T-helper 2 cell (primary cell): ENCODE measurements at regions not wholly inside any gene's neighbourhood (a gene's known extent, or its start where the extent isn't known, plus 50 kb on each side); places are given as distances from the start of the nearest gene placed in this dataset.
"Not testable (repeated sequence)": the region's sequence is repeated elsewhere in the genome, so short reads cannot be mapped to it uniquely, and the experiment has no call there.

ENCODE experiments used
- DNase-seq, 5 experiments: peaks; one replicate each; pipeline versions ENCODE4 v3.0.0 to v3.0.0-alpha.2; 2012 to 2022

DNA sequence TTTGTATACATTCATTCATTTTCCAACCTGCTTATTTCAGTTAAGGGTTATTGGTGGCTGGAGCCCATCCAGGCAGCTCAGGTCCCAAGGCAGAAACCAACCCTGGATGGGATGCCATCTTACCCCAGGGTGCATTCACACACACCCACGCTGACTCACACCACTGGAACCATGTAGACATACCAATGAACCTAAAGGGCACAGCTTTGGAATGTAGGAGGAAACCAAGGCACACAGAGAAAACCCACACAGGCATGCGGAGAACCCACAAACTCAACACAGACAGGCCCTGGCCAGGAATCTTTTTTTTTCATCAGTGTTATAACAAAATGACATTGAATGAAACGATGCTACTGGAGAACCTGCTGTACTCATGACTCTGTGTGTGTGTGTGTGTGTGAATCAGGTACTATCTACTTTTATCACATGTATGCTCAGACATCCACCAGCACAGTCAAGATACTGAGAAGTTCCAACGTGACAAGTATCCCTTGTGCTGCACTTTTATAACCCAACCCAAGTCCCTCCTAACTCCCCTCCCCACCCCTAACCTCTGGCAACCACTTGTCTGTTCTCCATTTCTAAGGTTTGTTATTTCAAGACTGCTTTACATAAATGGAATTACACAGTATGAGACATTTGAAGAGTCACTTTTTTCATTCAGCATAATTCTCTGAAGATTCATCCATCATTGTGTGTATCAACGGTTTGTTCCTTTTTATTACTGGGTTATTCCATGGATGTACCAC lies 286.8 kb upstream of the PLD5 start:
- no peak for DNase-seq

DNA sequence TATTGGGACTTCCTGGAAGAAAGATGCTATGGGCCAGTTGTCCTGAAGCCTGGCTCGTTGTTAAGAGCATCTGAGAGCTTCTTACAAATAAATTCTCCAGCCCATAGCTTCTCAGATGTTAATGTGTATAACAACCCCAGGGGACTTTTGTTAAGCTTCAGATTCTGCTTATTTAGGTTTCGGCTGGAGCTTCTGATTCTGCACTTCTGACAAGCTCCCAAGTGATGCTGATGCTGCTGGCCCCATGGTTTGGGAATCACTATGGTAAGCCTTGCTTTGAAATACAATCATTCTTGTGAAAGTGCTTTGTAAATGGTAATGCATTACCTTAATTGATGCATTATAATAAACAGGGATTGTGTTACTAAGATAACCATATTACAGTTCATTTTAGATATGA lies 281.8 kb upstream of the PLD5 start:
- DNase-seq = no peak

DNA sequence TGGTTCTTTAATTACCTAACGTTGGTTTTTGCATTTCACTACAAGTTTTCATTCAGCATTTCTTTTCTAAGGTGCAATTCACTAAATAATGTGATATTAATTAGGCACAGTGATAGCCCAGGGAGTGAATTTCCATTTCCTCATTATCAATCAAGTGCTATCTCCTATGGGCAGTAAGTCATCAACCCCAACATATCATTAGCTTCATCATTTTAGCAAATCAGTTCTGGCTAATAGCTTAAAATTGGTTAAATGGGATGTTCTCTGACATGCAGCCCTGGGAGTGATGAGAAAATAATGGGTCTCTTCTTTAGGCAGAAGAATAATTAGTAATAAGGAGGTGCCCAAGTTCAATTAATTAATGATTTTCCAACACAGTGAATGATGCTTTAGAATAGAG lies 280.9 kb upstream of the PLD5 start:
- DNase-seq = not testable (repeated sequence)

DNA sequence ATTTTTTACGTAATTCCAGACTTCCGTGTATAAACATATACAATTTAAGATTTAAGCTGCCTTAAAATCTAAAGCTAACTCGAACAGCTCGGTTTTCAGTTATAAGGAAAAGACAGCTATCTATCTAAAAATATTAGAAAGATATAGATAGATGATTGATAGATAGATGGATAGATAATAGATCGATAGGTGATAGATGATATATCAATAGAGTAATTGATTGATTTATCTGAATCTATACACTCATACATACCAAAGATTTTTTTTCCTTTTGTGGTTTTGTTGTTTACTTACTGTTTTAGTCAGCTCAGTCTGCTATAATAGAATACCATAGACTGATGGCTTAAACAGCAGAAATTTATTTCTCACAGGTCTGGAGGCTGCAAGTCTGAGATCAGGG lies 278.5 kb upstream of the PLD5 start:
- no peak for DNase-seq

DNA sequence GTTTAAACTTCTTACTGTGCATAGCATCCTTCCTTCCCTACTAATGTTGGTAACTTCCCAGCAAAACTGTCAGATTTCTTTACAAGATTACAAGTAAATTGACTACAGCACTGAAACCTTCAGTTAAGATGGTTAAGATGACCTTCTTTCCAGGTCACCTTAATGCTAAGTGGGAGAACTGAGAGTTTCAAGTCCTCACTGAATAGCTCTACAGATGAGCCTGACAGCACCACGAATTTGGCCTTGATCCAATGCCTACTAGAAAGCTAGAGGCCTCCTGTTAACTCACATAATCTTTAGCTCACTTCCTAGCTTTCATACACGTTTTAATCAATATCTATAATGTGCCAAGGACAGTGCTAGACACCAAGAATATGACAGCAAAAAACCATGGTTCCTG lies 276.0 kb upstream of the PLD5 start:
- DNase-seq = no peak

DNA sequence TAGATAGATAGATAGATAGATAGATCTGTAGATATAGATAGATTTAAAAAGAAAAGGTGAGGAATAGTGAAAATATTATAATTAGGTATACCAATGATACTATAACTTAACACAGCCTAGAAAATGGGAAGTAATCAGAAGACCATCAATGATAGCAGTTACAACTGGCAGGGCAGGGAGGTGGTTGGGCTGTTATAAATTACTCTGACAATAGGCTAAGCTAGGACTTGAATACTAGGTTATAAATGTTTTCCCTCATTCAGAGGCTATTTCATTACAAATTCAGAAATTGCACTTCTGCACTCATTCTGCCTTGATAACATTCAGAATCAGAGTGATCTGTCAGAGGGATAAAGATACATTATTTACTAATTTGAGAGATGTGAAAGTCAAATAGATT lies 273.4 kb upstream of the PLD5 start:
- DNase-seq = no peak

DNA sequence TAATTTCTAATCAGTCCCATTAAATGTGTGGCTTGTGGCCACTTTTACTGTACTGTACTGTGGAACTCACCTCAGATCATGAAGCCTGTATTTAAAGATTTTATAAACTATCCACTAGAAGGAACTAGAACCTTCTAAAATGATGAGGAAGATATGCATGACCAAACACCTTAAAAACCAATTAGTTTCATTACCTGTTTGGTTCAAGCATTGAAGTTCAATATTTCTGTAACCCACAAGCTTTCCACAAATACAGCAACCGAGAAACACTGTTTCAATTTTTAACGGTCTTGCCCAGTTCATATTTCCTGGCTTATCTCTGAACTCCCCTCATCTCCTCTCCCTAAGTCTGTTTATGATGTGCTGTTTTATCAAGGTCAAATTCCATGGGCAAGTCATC lies 264.3 kb upstream of the PLD5 start:
- DNase-seq = no peak

DNA sequence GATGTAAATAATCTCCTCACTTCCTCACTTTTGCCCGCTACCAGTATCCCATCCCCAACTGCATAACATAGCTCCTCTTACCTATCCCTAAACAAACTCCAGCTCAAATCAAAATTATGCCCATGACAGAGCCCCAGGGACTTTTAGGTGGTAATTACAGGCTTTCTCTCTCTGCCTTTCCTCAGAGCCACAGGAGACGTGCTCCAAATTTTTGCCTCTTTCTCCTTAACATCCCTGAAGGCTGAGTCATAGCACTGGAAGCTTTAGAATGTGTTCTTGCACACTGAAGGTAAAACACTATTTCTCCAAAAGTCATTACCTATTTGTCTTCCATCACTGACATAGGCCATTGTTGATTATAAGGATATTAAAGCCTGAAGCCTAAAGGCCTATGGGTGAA lies 263.5 kb upstream of the PLD5 start:
- DNase-seq = no peak

DNA sequence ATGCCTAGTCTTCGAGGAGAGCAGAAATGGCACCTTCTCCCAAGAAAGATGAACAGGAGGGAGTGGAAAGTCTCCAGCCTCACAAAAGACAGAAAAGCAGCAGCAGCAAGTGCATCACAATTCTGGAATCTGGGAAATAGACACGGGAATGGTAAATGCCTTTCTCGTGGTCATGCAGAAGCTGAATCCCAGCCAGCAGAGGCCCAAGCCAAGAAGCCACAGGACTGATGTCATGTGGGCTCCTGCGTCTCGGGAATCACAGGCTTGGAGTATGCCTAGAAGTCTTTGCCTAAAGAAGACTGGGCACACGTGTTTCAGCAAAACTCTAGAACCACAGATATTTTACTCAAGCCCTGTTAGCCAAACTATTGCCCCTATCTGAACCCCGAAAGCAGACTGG lies 260.3 kb upstream of the PLD5 start:
- DNase-seq = no peak

DNA sequence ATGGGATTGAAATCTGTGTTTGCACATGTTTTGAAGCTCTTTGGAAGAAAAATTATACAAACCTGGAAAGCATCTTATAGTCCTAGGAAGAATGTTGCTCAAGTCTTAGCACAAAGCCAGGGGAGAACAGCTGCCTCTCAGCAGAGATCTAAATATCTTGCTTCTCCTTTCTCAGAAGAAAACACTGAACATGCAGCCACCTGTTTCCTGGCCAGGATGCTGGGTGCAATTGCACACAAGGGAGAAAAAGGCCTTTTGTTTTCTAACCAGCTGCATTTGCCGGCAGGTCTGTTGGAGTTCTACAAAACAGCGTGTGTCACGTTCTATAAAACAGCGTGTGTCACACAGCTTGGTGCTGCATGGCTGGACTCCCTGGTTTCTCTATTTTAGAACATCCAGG lies 259.6 kb upstream of the PLD5 start:
- no peak for DNase-seq

DNA sequence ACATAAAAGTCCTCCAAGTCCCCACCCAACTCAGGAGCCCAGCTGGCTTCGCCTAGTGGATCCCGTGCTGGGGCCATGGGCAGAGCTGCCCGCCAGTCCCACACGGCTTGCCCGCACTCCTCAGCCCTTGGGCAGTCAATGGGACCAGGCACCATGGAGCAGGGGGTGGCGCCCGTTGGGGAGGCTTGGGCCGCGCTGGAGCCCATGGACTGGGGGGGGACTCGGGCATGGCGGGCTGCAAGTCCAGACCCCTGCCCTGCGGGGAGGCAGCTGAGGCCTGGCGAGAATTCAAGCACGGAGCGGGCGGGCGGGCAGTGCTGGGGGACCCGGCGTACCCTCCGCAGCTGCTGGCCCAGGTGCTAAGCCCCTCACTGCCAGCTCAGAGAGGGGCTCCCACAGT lies 249.8 kb upstream of the PLD5 start:
- no peak for DNase-seq

DNA sequence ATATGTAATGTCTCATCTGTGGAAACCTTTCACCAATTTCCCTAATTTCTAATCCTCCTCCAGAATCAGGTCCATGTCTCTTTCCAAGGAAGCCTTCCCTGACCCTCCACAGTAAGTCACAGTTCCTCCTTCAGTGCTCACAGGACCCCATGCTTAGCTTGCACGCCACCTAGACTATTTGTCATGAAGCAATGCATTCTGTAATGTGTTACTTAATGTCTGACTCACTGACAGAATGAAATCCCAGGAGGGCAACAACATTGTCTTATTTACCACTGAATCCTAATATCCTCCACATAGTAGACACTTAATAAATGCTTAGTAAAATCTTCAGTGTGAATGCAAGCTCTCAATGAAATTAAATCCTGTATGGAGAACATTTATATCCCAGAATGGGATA lies 245.9 kb upstream of the PLD5 start:
- DNase-seq = no peak

DNA sequence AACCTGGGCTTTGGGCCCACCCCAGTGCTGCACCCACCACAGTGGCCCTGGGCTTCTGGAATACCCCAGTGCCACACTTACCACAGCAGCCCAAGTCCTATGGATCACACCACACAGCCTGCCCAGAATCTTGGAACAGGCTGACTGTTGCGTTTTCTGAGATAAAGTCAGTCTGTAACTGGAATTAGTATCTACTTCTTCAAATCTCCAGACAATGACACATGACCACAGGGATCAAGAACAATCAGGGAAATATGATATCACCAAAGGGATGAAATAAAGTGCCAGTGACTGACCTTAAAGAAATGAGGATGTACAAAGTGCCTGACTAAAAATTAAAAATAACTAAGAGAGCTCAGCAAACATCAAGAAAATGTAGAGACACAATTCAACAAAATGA lies 239.7 kb upstream of the PLD5 start:
- no peak for DNase-seq

DNA sequence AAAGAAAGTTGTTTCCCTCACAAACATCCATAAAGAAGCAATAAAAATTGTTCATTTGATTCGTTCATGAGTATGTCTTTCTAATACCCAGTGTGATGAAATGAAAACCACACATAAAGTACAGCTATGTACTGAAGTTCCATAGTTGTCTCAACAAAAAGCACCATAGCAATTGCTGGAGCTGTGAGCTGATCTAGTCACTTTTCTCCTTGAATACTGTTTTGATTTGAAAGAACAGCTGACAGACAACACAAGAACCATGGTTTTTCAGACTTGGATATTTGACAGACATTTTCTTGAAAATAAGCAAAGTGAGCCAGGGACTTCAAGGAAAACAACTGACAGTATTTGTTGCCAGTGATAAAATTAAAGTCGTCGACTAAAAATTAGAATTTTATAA lies 237.1 kb upstream of the PLD5 start:
- DNase-seq = no peak

DNA sequence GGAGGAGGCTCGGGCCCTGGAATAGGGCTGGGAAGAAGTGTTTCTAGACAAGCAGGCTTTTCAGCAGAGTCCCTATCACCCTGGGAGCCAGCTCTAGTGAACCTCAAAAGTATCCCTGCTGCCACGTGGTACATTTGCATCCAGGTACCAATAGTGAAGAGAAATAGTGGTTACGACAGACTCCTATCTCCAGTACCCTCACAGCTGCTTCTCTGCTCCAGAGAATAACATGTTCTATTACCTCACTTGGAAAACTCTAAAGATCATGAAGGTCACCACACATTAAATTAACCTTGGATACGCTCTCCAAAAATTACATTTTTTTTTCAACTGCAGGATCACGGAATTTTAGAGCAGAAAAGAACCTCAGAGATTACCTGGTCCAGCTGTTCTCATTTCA lies 230.4 kb upstream of the PLD5 start:
- DNase-seq = no peak

DNA sequence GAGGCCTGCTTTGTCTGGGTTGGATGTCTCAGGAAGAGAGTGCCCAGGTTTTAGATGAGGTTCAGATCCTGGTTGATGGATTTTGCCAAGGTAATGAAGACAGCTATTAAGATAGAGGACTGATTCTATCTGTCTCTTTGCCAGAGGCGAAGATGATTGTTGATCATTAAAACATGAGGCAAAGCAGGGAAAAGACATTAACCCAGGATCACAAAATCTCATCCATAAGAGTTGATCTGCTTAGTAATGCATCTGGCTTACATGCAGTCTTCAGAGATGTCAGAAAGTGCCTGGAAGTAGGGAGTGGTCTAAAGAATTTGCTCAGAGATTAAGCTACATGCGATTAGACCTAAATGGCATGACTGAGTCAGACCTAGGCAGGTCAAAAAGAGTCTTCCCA lies 229.6 kb upstream of the PLD5 start:
- no peak for DNase-seq

DNA sequence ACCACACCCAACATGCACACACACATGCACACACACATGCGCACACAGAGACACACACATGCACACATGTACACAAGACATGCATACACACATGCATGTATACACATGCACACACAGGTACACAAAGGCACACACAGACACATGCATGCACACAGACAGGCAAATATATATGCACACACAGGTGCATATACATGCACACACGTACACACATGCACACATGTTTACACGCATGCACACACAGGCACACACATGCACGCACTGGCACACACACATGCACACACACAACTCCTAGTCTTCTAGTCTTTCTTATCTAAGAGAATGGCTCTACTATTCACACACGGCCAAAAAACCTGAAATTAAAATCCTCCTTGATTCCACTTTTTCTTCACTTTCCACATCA lies 222.7 kb upstream of the PLD5 start:
- DNase-seq = no peak

DNA sequence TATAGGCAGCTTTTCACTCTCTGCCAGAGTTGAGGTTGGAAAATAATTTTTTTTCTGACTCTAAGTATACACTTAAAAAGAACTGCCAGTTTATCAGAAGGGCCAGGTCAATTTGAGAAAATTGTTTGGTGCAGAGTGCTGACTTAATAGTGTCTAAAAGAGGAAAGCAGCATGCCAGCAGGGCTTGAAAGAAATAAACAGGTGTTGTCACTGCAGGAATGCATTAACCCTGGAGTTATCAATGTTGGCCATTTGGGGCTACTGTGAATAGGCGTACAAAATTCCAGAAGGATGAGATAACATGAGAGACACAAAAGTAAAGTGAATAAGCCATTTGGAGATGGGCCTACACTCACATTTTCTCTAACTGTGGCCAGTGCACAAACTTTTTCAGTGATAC lies 220.6 kb upstream of the PLD5 start:
- DNase-seq = no peak

DNA sequence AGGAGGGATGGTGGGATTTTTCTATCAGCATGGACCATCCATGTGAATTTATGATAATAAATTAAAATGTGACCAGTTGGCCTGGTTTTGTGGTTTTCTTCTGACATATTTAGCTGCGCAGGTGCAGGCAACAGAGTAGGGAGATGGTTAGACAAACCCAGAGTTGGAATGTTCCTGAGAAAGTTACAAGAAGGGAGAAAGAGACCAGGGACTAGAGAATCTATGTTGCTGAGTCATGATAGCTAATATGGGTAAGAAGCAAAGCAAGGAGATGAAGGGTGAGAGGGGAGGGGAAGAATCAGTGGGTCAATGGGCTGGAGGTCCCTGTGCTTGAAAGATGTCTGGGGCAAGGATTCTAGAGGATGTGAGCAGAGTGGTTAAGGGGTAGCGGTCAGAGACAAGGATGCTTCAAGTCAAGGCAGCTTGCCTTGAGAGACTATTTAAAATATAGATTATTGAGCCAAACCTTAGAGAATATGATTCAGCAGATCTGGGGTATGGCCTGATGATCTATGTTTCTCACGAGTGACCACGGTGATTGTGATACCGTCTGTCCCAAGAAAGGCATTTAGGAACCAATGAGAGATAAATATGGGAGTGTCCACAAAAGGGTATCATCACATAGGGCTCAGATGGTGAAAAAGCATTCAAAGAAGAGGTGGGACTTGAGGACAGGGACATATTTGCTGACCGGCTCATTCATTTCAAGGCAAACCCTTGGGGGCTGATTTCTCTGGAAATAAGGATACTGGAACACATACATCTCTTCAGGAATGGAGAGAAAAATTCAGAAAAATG lies 219.7 kb upstream of the PLD5 start:
- DNase-seq = no peak

DNA sequence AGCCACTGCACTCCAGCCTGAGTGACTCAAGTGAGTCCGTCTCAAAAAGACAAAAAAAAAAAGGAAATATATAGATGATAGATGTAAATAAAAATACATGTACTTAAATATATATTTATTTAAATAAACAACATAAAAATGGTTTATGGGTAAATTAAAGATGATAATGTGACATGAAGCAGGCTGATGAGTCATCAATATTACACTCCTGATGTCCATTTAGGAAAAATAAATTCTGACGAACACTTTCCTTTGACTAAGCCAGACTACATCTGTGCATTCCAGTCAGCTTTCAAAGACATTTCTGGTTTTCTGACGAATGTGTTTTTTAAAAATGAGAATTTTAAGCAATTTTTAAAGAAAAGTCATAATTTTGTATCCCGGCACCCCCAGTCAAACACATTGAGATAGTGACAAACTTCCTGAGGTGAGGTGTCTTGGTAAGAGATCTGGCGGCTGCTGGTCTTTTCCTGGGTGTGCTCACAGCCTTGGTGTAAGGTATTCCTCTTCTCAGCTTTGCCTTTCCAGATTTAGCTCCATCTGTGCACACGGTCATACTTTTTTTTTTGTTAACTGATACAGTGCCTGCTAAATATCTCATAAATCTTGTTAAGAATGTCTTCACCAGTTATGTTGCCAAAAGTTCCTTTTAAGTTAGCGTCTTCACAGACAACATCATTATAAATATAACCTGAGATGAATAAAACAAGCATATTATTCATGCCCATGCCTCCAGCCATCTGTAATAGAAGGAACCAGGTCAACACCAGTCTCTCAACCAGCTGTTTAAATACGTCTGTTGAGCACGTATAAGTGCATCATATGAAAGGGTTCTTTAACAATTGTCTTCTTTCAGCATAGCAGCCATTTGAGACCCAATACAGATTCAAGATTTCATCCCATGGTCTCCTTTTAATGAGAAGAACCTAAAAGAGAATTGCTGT lies 214.5 kb upstream of the PLD5 start:
- DNase-seq = no peak

DNA sequence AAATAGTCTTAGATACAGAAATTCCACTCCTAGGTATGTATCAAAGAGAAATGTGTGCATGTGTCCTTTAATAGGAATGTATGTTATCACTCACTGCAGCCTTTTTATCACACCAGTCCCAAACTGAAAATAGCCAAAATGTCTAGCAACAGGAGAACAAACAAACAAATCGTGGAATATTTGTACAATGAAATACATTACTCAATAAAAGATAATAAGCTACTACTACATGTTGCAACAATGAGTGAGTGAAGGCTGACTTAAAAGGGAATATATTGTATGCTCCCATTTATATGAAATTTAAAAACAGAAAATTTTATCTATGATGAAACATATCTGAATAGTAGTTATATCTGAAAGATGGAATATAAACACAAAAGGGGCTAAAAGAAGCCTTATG lies 212.1 kb upstream of the PLD5 start:
- no peak for DNase-seq

DNA sequence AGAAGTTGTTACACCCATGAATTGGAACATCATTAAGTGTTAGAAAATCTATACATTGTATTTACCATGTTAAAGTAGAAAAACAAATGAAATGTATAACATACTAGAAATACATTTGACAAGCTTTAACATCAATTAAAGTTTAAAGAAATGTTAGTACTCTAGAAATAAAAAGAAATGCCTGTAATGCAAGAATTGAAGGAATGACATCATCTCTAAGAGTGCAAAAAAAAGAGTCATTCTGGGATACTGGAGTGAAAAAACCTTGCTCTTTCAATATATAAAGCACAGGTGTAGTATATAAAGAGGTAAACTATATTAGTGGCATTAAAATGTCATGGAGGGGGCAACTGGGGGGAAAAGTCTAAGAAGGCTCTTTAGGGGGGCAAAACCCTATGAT lies 210.8 kb upstream of the PLD5 start:
- no peak for DNase-seq

DNA sequence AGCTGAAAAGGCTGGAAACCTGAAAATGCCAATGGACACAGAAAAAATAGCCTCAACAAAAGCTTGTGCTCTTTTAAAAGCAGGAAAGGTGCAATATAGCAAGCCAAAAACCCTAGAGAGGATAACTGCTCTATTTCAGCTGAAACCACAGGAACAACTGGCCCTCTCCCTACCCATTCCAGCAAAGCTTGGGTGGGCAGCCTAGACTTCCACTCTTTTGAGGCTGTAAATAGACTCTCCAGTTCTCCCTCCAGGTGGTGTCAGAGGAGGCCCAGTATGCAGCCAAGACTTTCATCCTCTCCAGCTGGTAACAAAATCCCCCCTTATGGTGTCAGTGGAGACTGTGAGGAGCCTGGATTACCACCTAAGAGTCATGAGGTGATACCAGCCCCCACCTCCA lies 206.9 kb upstream of the PLD5 start:
- no peak for DNase-seq

DNA sequence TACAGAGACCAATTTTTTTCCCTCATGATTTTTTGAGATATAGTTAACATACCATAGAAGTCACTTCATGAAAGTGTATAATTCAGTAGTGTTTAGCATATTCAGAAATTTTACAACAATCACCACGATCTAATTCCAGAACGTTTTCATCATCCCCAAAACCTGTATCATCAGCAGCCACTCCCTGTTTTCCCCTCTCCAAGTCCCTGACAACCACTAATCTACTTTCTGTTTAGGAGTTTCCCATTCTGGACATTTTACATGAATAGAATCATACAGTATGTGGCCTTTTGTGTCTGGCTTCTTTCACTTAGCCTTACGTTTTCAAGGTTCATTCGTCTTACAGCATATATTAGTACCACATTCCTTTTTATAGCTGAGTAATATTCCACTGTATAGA lies 204.2 kb upstream of the PLD5 start:
- DNase-seq = no peak
